Activated B cell treated with CpG ODN at 0.5 μM for 24 hours (primary cell): ENCODE measurements at regions not wholly inside any gene's neighbourhood (a gene's known extent, or its start where the extent isn't known, plus 50 kb on each side); places are given as distances from the start of the nearest gene placed in this dataset.

Source experiments
- ATAC-seq: fragments of 200-7000 bp; cut with Tn5 transposase; one replicate; pipeline ENCODE4 v1.10.0; 2021; ENCODE audit warnings: low read depth, mild to moderate bottlenecking, moderate library complexity
- CTCF ChIA-PET: fragments of 350-600 bp; sonication (Branson Sonifier 250); formaldehyde crosslinking; loops from one replicate; lab custom pipeline; 2021; ENCODE audit warnings: antibody characterized with exemption; lab: Charles Lee
- POLR2A ChIA-PET: fragments of 350-600 bp; sonication (Branson Sonifier 250); formaldehyde crosslinking; loops from one replicate; lab custom pipeline; 2021; ENCODE audit warnings: antibody characterized with exemption; lab: Charles Lee
- DNase-seq: peaks from one replicate; pipeline ENCODE4 v3.0.0; 2022
- H3K27ac Mint-ChIP-seq: one replicate; pipeline ENCODE4 v1.8.0; 2020; ENCODE audit warnings: mixed read lengths
- H3K27me3 Mint-ChIP-seq: one replicate; pipeline ENCODE4 v1.8.0; 2021; ENCODE audit warnings: mixed read lengths
- H3K36me3 Mint-ChIP-seq: one replicate; pipeline ENCODE4 v1.8.0; 2021; ENCODE audit warnings: low read depth, mixed read lengths
- H3K4me1 Mint-ChIP-seq: one replicate; pipeline ENCODE4 v1.8.0; 2021; ENCODE audit warnings: mixed read lengths
- H3K4me3 Mint-ChIP-seq: one replicate; pipeline ENCODE4 v1.8.0; 2020; ENCODE audit warnings: mild to moderate bottlenecking, mixed read lengths
- H3K9me3 Mint-ChIP-seq: one replicate; pipeline ENCODE4 v1.8.0; 2020; ENCODE audit warnings: mixed read lengths
- intact Hi-C: fragments of 100-400 bp; cut with micrococcal nuclease; formaldehyde crosslinking; loops from one replicate; pipeline ENCODE4 v1.15.1; 2024
- TF ChIP-seq, protein P1 (sequence below): fragments of 200-600 bp; IDR thresholded peaks from one replicate; pipeline ENCODE4 v1.8.0; 2022; ENCODE audit warnings: antibody characterized with exemption, mild to moderate bottlenecking

DNA sequence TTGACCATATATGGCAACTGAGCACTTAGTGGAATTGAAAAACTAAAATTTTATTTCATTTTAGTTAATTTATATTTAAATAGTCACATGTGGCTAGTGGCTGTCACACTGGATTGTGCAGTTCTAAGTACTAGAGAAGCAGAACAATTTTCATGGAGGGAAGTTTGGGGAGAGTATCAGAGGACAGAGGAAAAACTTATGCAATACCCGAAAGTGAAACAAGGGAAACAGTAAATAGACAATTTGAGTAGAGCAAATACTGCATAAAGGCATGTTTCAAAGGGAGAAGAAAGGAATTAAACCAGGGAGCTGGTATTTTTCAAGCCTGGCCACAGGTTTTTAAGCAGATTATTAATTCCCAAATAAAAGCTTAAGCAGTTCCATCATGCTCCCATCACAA, 590.5 kb upstream of the RORB start:
- Mint-ChIP-seq H3K9me3 (peaks cover 3% of the 10 kb centered on the region), H3K4me1 (no peaks in the 10 kb centered on the region), H3K27ac (no peak overlapping the region), H3K36me3 (no peaks in the 10 kb centered on the region), H3K27me3 (no peaks in the 10 kb centered on the region), H3K4me3 (no peak overlapping the region)
- ATAC-seq, result no peak
- ChIA-PET CTCF (no interaction called here), POLR2A (no interaction called here)
- intact Hi-C loops, result no loop called here
- no peak for DNase-seq
- TF ChIP-seq, protein P1, sequence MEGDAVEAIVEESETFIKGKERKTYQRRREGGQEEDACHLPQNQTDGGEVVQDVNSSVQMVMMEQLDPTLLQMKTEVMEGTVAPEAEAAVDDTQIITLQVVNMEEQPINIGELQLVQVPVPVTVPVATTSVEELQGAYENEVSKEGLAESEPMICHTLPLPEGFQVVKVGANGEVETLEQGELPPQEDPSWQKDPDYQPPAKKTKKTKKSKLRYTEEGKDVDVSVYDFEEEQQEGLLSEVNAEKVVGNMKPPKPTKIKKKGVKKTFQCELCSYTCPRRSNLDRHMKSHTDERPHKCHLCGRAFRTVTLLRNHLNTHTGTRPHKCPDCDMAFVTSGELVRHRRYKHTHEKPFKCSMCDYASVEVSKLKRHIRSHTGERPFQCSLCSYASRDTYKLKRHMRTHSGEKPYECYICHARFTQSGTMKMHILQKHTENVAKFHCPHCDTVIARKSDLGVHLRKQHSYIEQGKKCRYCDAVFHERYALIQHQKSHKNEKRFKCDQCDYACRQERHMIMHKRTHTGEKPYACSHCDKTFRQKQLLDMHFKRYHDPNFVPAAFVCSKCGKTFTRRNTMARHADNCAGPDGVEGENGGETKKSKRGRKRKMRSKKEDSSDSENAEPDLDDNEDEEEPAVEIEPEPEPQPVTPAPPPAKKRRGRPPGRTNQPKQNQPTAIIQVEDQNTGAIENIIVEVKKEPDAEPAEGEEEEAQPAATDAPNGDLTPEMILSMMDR, result no peak

DNA sequence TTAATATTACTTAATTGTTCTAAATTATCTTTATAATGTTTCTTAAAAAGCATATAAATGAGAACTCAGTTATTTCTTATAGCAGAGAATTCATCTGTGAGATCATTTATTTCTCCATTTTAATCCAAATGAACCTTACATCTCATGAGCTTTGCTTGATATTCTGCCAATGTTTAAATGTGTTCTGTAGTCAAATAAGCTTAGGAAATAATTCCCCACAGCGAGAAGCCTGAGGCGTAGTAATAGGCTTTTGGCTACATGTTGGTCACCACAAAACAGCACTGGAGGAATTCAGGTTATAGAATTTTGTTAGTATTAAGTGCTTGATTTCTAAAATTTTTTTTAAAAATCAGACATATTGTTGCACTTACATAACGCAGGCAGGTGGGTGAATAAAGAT, 585.3 kb upstream of the RORB start:
- intact Hi-C loops, result no loop called here
- no peak overlapping the region for H3K4me3 Mint-ChIP-seq
- H3K27me3 Mint-ChIP-seq, result no peaks in the 10 kb centered on the region
- H3K36me3 Mint-ChIP-seq, result no peaks in the 10 kb centered on the region
- no peak for DNase-seq
- no peak for ATAC-seq
- H3K4me1 Mint-ChIP-seq, result no peaks in the 10 kb centered on the region
- peaks cover 3% of the 10 kb centered on the region for H3K9me3 Mint-ChIP-seq
- CTCF ChIA-PET, result no interaction called here
- no peak overlapping the region for H3K27ac Mint-ChIP-seq
- TF ChIP-seq, protein P1, result no peak
- POLR2A ChIA-PET, result no interaction called here

DNA sequence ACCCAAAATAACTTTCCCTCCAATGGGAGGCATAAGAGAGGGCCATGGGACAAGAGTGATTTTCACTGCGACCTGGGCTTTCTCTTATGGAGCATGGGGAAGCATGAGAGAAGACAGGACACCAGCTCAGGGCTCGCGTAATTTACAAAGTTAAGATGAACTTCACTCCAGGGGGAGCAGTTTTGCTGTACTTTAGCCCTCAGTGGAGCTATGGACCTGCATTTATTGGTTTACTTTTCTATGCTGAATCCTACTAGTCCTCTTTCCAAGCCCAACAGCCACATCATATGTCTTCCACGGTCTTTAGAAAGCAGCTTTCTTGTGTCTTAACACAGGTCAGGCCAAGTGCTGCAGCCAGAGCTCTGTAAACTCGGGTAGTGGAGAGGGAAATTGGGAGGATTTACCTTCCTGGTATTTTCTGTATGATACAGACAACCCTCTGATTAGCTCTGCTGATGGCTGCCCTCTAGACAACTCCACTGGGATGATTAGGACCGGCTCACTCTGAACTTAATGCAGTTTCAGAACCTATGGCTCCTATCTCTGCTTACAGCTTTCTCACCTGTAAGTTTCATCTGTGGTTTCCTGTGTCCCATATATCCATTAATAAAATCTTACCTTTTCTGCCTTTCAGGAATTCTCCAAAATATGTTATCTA, 581.0 kb upstream of the RORB start:
- TF ChIP-seq, protein P1, result no peak
- intact Hi-C loops, result no loop called here
- Mint-ChIP-seq H3K36me3 (no peaks in the 10 kb centered on the region), H3K27me3 (no peaks in the 10 kb centered on the region), H3K4me3 (no peak overlapping the region), H3K27ac (no peak overlapping the region), H3K9me3 (no peaks in the 10 kb centered on the region), H3K4me1 (no peaks in the 10 kb centered on the region)
- CTCF ChIA-PET, result no interaction called here
- DNase-seq, result no peak
- POLR2A ChIA-PET, result no interaction called here
- ATAC-seq, result no peak

DNA sequence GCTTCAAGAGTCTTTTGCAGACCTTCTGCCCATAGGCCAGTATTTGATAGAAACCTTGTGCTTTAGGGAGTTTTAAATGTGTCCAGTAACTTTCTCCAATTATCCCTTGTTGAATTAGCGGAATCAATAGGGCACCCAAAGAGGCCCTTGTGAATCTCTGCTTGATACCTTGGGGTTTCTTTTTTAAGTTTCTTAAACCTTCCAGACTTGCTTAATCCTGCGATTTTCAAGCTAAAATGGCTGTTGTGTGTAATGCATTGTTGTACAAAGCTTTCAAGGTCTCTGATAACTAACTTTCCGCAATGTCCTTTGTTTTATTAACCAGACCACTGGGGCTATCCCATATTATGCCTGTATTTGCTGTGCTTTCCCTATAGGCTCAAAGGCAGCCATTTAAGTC, 577.4 kb upstream of the RORB start:
- H3K27me3 Mint-ChIP-seq, result no peaks in the 10 kb centered on the region
- ATAC-seq, result no peak
- DNase-seq, result no peak
- H3K4me3 Mint-ChIP-seq, result no peak overlapping the region
- intact Hi-C loops, result no loop called here
- POLR2A ChIA-PET, result no interaction called here
- CTCF ChIA-PET, result no interaction called here
- TF ChIP-seq, protein P1, result no peak
- no peaks in the 10 kb centered on the region for H3K36me3 Mint-ChIP-seq
- H3K27ac Mint-ChIP-seq, result no peak overlapping the region
- H3K4me1 Mint-ChIP-seq, result no peaks in the 10 kb centered on the region
- no peaks in the 10 kb centered on the region for H3K9me3 Mint-ChIP-seq

DNA sequence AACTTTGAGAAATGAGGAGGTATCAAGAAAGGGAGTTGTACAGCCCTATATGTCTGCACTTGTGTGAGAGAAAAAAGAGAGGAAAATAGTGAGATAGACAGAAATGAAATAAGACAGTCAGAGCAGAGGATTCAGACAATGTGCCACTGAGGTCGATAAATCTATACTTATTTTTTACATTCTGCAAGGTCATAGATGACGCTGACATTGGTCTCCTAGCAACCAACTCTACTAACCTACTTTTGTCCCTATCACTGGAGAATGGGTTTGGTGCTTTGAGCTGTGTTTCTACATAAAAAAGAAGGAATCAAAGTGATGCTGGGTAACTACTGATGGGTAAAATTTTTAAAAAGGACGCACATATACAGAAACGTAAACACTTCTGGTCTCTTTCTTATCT, 573.3 kb upstream of the RORB start:
- ATAC-seq (no peak), DNase-seq (no peak)
- Mint-ChIP-seq H3K4me3 (no peak overlapping the region), H3K27ac (no peak overlapping the region), H3K27me3 (no peaks in the 10 kb centered on the region), H3K36me3 (no peaks in the 10 kb centered on the region), H3K4me1 (no peaks in the 10 kb centered on the region), H3K9me3 (no peaks in the 10 kb centered on the region)
- POLR2A ChIA-PET, result no interaction called here
- TF ChIP-seq, protein P1, result no peak
- CTCF ChIA-PET, result no interaction called here
- intact Hi-C loops, result no loop called here
